ENCODE measurements at regions not wholly inside any gene's neighbourhood (a gene's known extent, or its start where the extent isn't known, plus 50 kb on each side); places are given as distances from the start of the nearest gene placed in this dataset.

GRCh38 chr22:27488456-27489177 lies 312.9 kb downstream of the MN1 start:
- no peaks in the 10 kb centered on the region for H3K27me3 ChIP-seq (replicated peaks in 1 of 4; ENCODE audit: control insufficient read depth in 3 of 4, extremely low read depth in 1 of 4, insufficient read depth in 3 of 4, low read length in 3 of 4)
- H3K14ac ChIP-seq (ENCODE audit: insufficient read length), result no peak overlapping the region
- WGBS, 2 experiments (ENCODE audit: extremely low coverage in 1 of 2, insufficient coverage in 1 of 2, insufficient read length in 1 of 2, insufficient replicate concordance in 2 of 2, low coverage in 1 of 2, low lambda C conversion rate in 2 of 2, missing lambda C conversion rate in 1 of 2), result 88% methylated on average over 11 of the region's 12 CpGs; no CpG with 5 or more reads in 1 of the 2 experiments
- H4K91ac ChIP-seq (replicated peaks; ENCODE audit: insufficient read length, low read length), result no peak overlapping the region
- FAIRE-seq (no peak), DNase-seq (ENCODE audit: low read depth in 1 of 2, low spot score in 2 of 2) (no peak)
- no peaks in the 10 kb centered on the region for H4K20me1 ChIP-seq (replicated peaks in 1 of 2; ENCODE audit: control insufficient read depth in 1 of 2, insufficient read depth in 2 of 2, low read length in 2 of 2)
- no peak overlapping the region for H2BK20ac ChIP-seq (ENCODE audit: low read length)
- no peak overlapping the region for H3K23ac ChIP-seq (ENCODE audit: insufficient read length)
- no peak overlapping the region for H3K4ac ChIP-seq (replicated peaks; ENCODE audit: insufficient read length, low read depth, low read length)
- no peak overlapping the region for H3K18ac ChIP-seq (ENCODE audit: extremely low read depth, low read length)
- no peak overlapping the region for H2BK120ac ChIP-seq (replicated peaks; ENCODE audit: low read depth, low read length)
- no peaks in the 10 kb centered on the region for H3K79me1 ChIP-seq (ENCODE audit: low read depth, low read length)
- no peak overlapping the region for H2AK5ac ChIP-seq (ENCODE audit: low read depth, low read length)
- H2BK12ac ChIP-seq (ENCODE audit: low read depth, low read length), result no peak overlapping the region
- no peaks in the 10 kb centered on the region for H3K79me2 ChIP-seq (ENCODE audit: control insufficient read depth in 1 of 2, insufficient read depth in 2 of 2, low read length in 2 of 2)
- no peak overlapping the region for H3K27ac ChIP-seq (ENCODE audit: low read depth, low read length)
- CTCF ChIA-PET (ENCODE audit: partially characterized antibody), result interaction anchor here (1.2 to 1.7 kb wide), 2 partner anchors 27 to 83 kb away, joined by 4 to 6 read pairs; no protein-coding TSS in a partner anchor
- no peak overlapping the region for H2BK5ac ChIP-seq (ENCODE audit: low read depth, low read length)
- H3K9me3 ChIP-seq (ENCODE audit: insufficient read depth in 2 of 2, low read depth in 1 of 2, low read length in 1 of 2), result no peaks in the 10 kb centered on the region; a peak in 1 of 4 replicates
- no peak overlapping the region for H2AFZ ChIP-seq (ENCODE audit: low read length)
- H3K36me3 ChIP-seq (ENCODE audit: control insufficient read depth in 2 of 4, insufficient read depth in 4 of 4, low read length in 3 of 4), result no peaks in the 10 kb centered on the region
- no peak overlapping the region for H2BK15ac ChIP-seq (ENCODE audit: low read length)
- H3K23me2 ChIP-seq (ENCODE audit: low read depth, low read length), result no peaks in the 10 kb centered on the region
- H3K4me3 ChIP-seq (ENCODE audit: extremely low read depth in 1 of 4, insufficient read depth in 2 of 4, low read depth in 3 of 4, low read length in 4 of 4), result no peak overlapping the region
- TF ChIP-seq, protein P1, sequence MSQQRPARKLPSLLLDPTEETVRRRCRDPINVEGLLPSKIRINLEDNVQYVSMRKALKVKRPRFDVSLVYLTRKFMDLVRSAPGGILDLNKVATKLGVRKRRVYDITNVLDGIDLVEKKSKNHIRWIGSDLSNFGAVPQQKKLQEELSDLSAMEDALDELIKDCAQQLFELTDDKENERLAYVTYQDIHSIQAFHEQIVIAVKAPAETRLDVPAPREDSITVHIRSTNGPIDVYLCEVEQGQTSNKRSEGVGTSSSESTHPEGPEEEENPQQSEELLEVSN (IDR thresholded peaks at IDR 0.05), result no peak
- TF ChIP-seq RBBP5 (IDR thresholded peaks at IDR 0.05; ENCODE audit: borderline replicate concordance, low read depth, low read length) (no peak), SP2 (IDR thresholded peaks at IDR 0.05; ENCODE audit: low read length) (no peak), TBP (IDR thresholded peaks at IDR 0.05; ENCODE audit: low read depth, low read length) (no peak), CBX5 (IDR thresholded peaks at IDR 0.05; ENCODE audit: low read depth, low read length) (no peak), ASH2L (IDR thresholded peaks at IDR 0.05; ENCODE audit: low read length) (no peak), HDAC2 (IDR thresholded peaks at IDR 0.05; ENCODE audit: borderline replicate concordance in 1 of 2, low read depth in 2 of 2, low read length in 2 of 2) (no peak), SRF (IDR thresholded peaks at IDR 0.05; ENCODE audit: low read depth, low read length) (no peak), NANOG (IDR thresholded peaks at IDR 0.05; ENCODE audit: insufficient read depth, low read depth, low read length, poor library complexity, severe bottlenecking) (no peak), SAP30 (IDR thresholded peaks at IDR 0.05; ENCODE audit: insufficient read depth, insufficient replicate concordance, low read length) (no peak), JUND (IDR thresholded peaks at IDR 0.05; ENCODE audit: low read length) (no peak), POLR2A (IDR thresholded peaks at IDR 0.05; ENCODE audit: control extremely low read depth in 1 of 2, low read depth in 2 of 2, low read length in 2 of 2) (no peak)
- POLR2A ChIA-PET (ENCODE audit: partially characterized antibody), result no interaction called here
- H3K56ac ChIP-seq (replicated peaks; ENCODE audit: insufficient read length, low read depth, low read length), result no peak overlapping the region
- no peak overlapping the region for H4K8ac ChIP-seq (ENCODE audit: extremely low read depth, insufficient read depth, low read length)
- H3K4me2 ChIP-seq (ENCODE audit: insufficient read depth in 1 of 2, low read depth in 2 of 2, low read length in 2 of 2), result no peak overlapping the region
- no peak overlapping the region; a peak in 1 of 7 replicates for H3K9ac ChIP-seq (replicated peaks in 1 of 4; ENCODE audit: extremely low read depth in 1 of 4, low read depth in 3 of 4, low read length in 3 of 4)
- H4K5ac ChIP-seq (ENCODE audit: insufficient read length, low read depth, low read length), result no peak overlapping the region
- H3K4me1 ChIP-seq (replicated peaks in 1 of 4; ENCODE audit: control insufficient read depth in 3 of 4, insufficient read depth in 4 of 4, low read length in 3 of 4), result no peaks in the 10 kb centered on the region

All from H1 (cell line).